HG03095 (cell line): ENCODE measurements at regions not wholly inside any gene's neighbourhood (a gene's known extent, or its start where the extent isn't known, plus 50 kb on each side); places are given as distances from the start of the nearest gene placed in this dataset.

ENCODE experiments used
- ATAC-seq: cut with Tn5 transposase; IDR thresholded peaks from one replicate; pipeline ENCODE4 v1.9.1; 2021; ENCODE audit warnings: moderate library complexity; ENCODE audit not compliant: unreplicated experiment

- no peak for ATAC-seq
These were observed 237.9 kb upstream of the CD180 start for GRCh38 chr5:67434466-67434865.

GRCh38 chr5:67432606-67433005 is 236.0 kb upstream of the CD180 start:
- ATAC-seq, result no peak

GRCh38 chr5:67431191-67431590 is 234.6 kb upstream of the CD180 start:
- no peak for ATAC-seq

GRCh38 chr5:67427850-67428298 is 231.3 kb upstream of the CD180 start:
- ATAC-seq, result no peak

GRCh38 chr5:67426961-67427849 is 230.6 kb upstream of the CD180 start:
- no peak for ATAC-seq

GRCh38 chr5:67425514-67425913 is 228.9 kb upstream of the CD180 start:
- ATAC-seq, result no peak

- no peak for ATAC-seq
These were observed 221.2 kb upstream of the CD180 start for GRCh38 chr5:67417839-67418238.

- ATAC-seq, result no peak
These were observed 220.4 kb upstream of the CD180 start for GRCh38 chr5:67416986-67417385.

GRCh38 chr5:67416133-67416937 is 219.7 kb upstream of the CD180 start:
- no peak for ATAC-seq

- no peak for ATAC-seq
These were observed 218.1 kb upstream of the CD180 start for GRCh38 chr5:67414712-67415111.

GRCh38 chr5:67413721-67414120 is 217.1 kb upstream of the CD180 start:
- no peak for ATAC-seq

GRCh38 chr5:67409126-67409777 is 212.7 kb upstream of the CD180 start:
- ATAC-seq, result no peak

- ATAC-seq, result no peak
These were observed 211.4 kb upstream of the CD180 start for GRCh38 chr5:67407979-67408378.

GRCh38 chr5:67405755-67406154 is 209.2 kb upstream of the CD180 start:
- ATAC-seq, result no peak

GRCh38 chr5:67405101-67405364 is 208.4 kb upstream of the CD180 start:
- ATAC-seq, result no peak

GRCh38 chr5:67404256-67405100 is 207.9 kb upstream of the CD180 start:
- ATAC-seq, result no peak

- ATAC-seq, result no peak
These were observed 205.9 kb upstream of the CD180 start for GRCh38 chr5:67402526-67402925.

- ATAC-seq, result no peak
These were observed 204.6 kb upstream of the CD180 start for GRCh38 chr5:67401172-67401571.

- ATAC-seq, result no peak
These were observed 204.2 kb upstream of the CD180 start for GRCh38 chr5:67400752-67401151.

GRCh38 chr5:67395790-67396418 is 199.3 kb upstream of the CD180 start:
- no peak for ATAC-seq
